Kidney (tissue), 13 donors: ENCODE measurements at regions not wholly inside any gene's neighbourhood (a gene's known extent, or its start where the extent isn't known, plus 50 kb on each side); places are given as distances from the start of the nearest gene placed in this dataset.
A peak's percentile ranks its signal among the peaks of the same experiment; 100 is the strongest.

Experiments used
- DNase-seq, 5 donors: peaks; one replicate each; pipeline ENCODE4 v3.0.0-alpha.2; 2013 to 2020
- FAIRE-seq: peaks from 2 replicates; lab custom pipeline; 2012; peaks lifted over from hg19 to GRCh38; lab: Jason Lieb, UNC
- H3K27ac ChIP-seq, 2 donors: one replicate each; pipeline ENCODE4 v1.7.0; 2013; ENCODE audit warnings: low read depth in 2 of 2, low read length in 2 of 2, inconsistent platforms in 1 of 2
- H3K27me3 ChIP-seq: one replicate; pipeline ENCODE4 v1.7.1; 2013; ENCODE audit warnings: low read length, inconsistent platforms; ENCODE audit not compliant: control insufficient read depth, insufficient read depth
- H3K36me3 ChIP-seq, 3 donors: one replicate each; pipeline versions ENCODE4 v1.7.0 to v1.7.1; 2013; ENCODE audit warnings: low read length in 3 of 3, control low read depth in 1 of 3, inconsistent platforms in 1 of 3; ENCODE audit not compliant: insufficient read depth in 3 of 3, control insufficient read depth in 2 of 3
- H3K4me1 ChIP-seq, 3 donors: one replicate each; pipeline versions ENCODE4 v1.7.0 to v1.7.1; 2013; ENCODE audit warnings: low read length in 3 of 3, inconsistent platforms in 1 of 3, low read depth in 1 of 3; ENCODE audit not compliant: control insufficient read depth in 2 of 3, insufficient read depth in 2 of 3
- H3K4me3 ChIP-seq, 3 donors: one replicate each; pipeline versions ENCODE4 v1.7.0 to v1.8.1; 2013; ENCODE audit warnings: low read length in 3 of 3, control low read depth in 1 of 3, inconsistent platforms in 1 of 3
- H3K9ac ChIP-seq, 3 donors: one replicate each; pipeline versions ENCODE4 v1.7.0 to v1.7.1; 2013; ENCODE audit warnings: low read length in 3 of 3, control low read depth in 1 of 3, inconsistent platforms in 1 of 3
- H3K9me3 ChIP-seq, 3 donors: one replicate each; pipeline versions ENCODE4 v1.7.0 to v1.7.1; 2013; ENCODE audit warnings: low read length in 3 of 3, control low read depth in 1 of 3, inconsistent platforms in 1 of 3; ENCODE audit not compliant: control insufficient read depth in 2 of 3, insufficient read depth in 1 of 3
- intact Hi-C: fragments of 100-400 bp; cut with DNase I; formaldehyde crosslinking; loops from one replicate; pipeline ENCODE4 v1.11.1; 2022
- TF ChIP-seq, protein P1 (sequence below): IDR thresholded peaks from 3 replicates; pipeline ENCODE4 v1.5.1; 2012; ENCODE audit warnings: mild to moderate bottlenecking, moderate library complexity, borderline replicate concordance; ENCODE audit not compliant: insufficient read depth; ENCODE audit errors: extremely low read depth
- donor health status: control.
- donor health status: control.
- donor health status: control.
- donor health status: control.
- donor health status: control.
- donor health status: DM: yes; HTN: yes; CAD: no.
- donor health status: Normal renal cell carcinoma (clear cell type).

DNA sequence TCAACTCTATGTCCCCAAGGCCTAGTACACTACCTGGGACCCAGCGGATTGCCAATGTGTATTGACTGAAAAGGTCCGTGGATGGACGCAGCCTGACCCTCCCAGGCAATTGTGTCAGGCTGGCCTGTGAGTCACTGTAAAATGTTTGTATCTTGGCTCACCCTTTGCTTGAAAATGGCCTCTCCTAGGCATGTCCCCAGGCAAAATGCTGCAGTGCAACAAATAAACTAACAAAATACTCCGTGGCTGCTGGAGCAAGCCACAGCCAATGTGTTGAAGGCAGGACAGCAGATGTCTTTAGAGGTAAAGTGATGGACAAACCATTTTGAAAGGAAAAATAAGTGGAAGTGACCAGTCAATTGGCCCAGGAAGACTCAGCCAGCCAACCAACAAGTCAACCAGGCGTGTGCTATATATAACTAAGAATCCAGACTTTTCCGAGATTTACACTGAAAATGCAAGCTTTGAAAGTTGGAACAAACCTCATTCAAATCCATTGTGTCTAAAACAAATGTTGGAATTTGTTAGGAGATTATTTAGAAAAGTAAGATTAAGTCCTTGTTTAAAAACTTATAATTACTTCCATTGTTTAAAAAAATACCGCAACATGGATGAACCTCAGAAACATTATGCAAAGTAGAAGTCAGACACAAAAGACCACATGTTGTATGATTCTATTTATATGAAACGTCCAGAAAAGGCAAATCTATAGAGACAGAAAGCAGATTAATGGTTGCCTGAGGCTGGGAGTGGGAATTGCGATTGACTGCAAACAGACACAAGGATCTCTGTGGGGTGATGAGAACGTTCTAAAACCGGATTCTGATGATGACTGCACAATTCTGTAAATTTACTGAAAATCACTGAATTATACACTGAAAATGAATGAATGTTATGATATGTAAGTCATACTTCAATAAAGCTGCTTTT is 191.2 kb downstream of the TLE3 start:
- H3K9me3 ChIP-seq: no peaks in the 10 kb centered on the region
- no peak overlapping the region for H3K27ac ChIP-seq
- DNase-seq: no peak
- TF ChIP-seq, protein P1, sequence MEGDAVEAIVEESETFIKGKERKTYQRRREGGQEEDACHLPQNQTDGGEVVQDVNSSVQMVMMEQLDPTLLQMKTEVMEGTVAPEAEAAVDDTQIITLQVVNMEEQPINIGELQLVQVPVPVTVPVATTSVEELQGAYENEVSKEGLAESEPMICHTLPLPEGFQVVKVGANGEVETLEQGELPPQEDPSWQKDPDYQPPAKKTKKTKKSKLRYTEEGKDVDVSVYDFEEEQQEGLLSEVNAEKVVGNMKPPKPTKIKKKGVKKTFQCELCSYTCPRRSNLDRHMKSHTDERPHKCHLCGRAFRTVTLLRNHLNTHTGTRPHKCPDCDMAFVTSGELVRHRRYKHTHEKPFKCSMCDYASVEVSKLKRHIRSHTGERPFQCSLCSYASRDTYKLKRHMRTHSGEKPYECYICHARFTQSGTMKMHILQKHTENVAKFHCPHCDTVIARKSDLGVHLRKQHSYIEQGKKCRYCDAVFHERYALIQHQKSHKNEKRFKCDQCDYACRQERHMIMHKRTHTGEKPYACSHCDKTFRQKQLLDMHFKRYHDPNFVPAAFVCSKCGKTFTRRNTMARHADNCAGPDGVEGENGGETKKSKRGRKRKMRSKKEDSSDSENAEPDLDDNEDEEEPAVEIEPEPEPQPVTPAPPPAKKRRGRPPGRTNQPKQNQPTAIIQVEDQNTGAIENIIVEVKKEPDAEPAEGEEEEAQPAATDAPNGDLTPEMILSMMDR: no peak
- intact Hi-C loops: no loop called here
- FAIRE-seq: no peak
- H3K36me3 ChIP-seq: no peaks in the 10 kb centered on the region
- H3K4me1 ChIP-seq: no peaks in the 10 kb centered on the region
- no peak overlapping the region for H3K9ac ChIP-seq
- H3K4me3 ChIP-seq: no peak overlapping the region
- H3K27me3 ChIP-seq: no peaks in the 10 kb centered on the region

DNA sequence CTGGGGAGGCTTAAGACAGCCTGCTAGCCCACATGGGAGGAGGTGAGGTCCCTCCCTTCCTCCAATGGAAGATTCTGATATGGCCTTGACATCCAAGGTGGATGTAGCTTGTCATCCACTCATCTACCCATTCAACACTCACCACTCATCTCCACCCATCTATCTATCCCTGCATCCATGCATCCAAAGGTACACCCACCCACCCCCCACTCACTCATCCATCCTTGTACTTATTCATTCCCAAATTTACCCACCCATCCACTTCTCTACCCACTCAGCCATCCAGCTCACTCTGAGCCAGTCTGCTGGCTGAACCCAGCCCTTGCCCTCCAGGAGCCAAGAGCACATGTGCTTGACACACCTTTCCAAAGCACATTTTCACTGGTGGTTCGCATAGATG is 189.7 kb downstream of the TLE3 start:
- H3K27me3 ChIP-seq: no peaks in the 10 kb centered on the region
- intact Hi-C loops: no loop called here
- no peak for FAIRE-seq
- no peak overlapping the region for H3K27ac ChIP-seq
- H3K9ac ChIP-seq: no peak overlapping the region
- no peak overlapping the region for H3K4me3 ChIP-seq
- no peaks in the 10 kb centered on the region for H3K4me1 ChIP-seq
- DNase-seq: no peak
- H3K9me3 ChIP-seq: no peaks in the 10 kb centered on the region
- TF ChIP-seq, protein P1: no peak
- H3K36me3 ChIP-seq: no peaks in the 10 kb centered on the region

- TF ChIP-seq, protein P1: no peak
- no peak overlapping the region for H3K4me3 ChIP-seq
- H3K27me3 ChIP-seq: no peaks in the 10 kb centered on the region
- H3K9ac ChIP-seq: no peak overlapping the region
- no peaks in the 10 kb centered on the region for H3K4me1 ChIP-seq
- H3K27ac ChIP-seq: no peak overlapping the region
- FAIRE-seq (no peak), DNase-seq (peak in 1 of 5 donors; percentile 36)
- no peaks in the 10 kb centered on the region for H3K9me3 ChIP-seq
- intact Hi-C loops: no loop called here
- H3K36me3 ChIP-seq: no peaks in the 10 kb centered on the region
These were observed 188.9 kb downstream of the TLE3 start for GRCh38 chr15:69908590-69909420.
